ENCODE measurements at regions not wholly inside any gene's neighbourhood (a gene's known extent, or its start where the extent isn't known, plus 50 kb on each side); places are given as distances from the start of the nearest gene placed in this dataset.

DNA sequence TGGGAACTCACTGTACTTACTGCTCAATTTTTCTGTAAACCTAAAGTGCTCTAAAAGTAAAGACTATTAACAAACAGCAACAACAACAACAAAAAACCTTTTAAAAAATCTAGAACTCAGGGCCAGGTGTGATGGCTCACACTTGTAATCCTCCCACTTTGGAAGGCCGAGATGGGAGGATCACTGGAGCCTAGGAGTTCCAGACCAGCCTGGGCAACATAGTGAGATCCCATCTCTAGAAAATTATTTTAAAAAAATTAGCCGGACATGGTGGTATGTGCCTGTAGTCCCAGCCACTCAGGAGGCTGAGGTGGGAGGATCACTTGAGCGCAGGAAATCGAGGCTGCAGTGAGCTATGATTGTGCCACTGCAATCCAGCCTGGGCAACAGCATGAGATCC is 161.8 kb downstream of the NUP210 start:
- TF ChIP-seq CTCF (conservative IDR thresholded peaks at IDR 0.05; ENCODE audit: low read depth in 2 of 2) (no peak), EZH2phosphoT487 (IDR thresholded peaks at IDR 0.05; ENCODE audit: unreplicated experiment) (no peak), POLR2AphosphoS5 (IDR thresholded peaks at IDR 0.05; ENCODE audit: low read depth) (no peak)
